Spleen (tissue), 7 donors: ENCODE measurements at regions not wholly inside any gene's neighbourhood (a gene's known extent, or its start where the extent isn't known, plus 50 kb on each side); places are given as distances from the start of the nearest gene placed in this dataset.

Experiments
- CTCF ChIP-seq, 11 experiments: fragments of 200-600 bp in 7 of 11; fragments of 450-650 bp in 4 of 11; sonication (generic) in 4 of 11; IDR thresholded peaks in 8 of 11; conservative IDR thresholded peaks in 3 of 11; 1 replicate in 7 of 11; 2 replicates in 4 of 11; pipeline versions ENCODE4 v1.4.0 to v1.8.0; 2016 to 2021; ENCODE audit warnings: antibody characterized with exemption in 11 of 11, inconsistent platforms in 4 of 11, mild to moderate bottlenecking in 1 of 11
- POLR2A ChIP-seq, 3 donors: fragments of 450-650 bp; IDR thresholded peaks; one replicate each; pipeline ENCODE4 v1.5.1; 2017; ENCODE audit warnings: antibody characterized with exemption in 3 of 3, mild to moderate bottlenecking in 1 of 3
- POLR2AphosphoS5 ChIP-seq, 3 donors: sonication (generic); formaldehyde crosslinking; IDR thresholded peaks; one replicate each; pipeline ENCODE4 v1.5.1; 2017; ENCODE audit warnings: antibody characterized with exemption in 3 of 3
- donor health status: DM: no; HTN: no; CAD: no; lungs with moderate emphysema.
- donor health status: DM: no; HTN: no; CAD: no.
- donor health status: DM: no; HTN: no; CAD: no.

- TF ChIP-seq POLR2A (IDR thresholded peaks at IDR 0.05) (no peak), CTCF (IDR thresholded peaks at IDR 0.05 in 8 of 11, conservative IDR thresholded peaks at IDR 0.05 in 3 of 11) (no peak), POLR2AphosphoS5 (IDR thresholded peaks at IDR 0.05) (no peak)
These were observed 486.4 kb downstream of the HINT1 start for GRCh38 chr5:130678637-130679036.
